ENCODE measurements at regions not wholly inside any gene's neighbourhood (a gene's known extent, or its start where the extent isn't known, plus 50 kb on each side); places are given as distances from the start of the nearest gene placed in this dataset.

DNA sequence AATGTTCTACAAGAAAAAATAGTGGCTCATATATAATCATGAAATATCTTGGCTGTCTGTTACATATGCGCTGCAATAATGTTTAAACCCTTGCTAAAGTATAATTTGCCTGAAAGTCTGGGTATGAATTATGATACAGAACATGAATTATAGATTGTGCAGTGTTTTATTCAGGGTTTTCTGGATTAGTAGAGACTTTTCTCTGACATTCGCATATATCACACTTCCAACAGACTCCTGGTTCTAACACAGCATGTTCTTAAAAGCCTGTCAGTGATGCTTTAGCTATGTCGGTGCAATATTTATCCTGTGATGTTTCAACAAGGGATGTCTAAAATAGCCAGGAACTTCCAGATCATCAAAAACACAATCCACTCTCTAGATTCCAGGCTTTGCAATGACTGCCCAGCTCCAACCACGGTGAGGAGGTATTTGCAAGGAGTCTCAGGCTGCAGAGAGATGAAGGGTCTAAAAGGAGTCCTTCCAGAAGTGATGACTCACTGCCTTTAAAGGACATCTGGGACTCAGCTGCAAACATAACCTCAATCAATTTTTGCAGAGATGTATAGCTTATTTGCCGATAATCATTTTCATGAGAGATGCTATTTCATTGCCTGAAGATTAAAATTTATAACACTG, 69.4 kb downstream of the RWDD4 start:
- TF ChIP-seq, protein P1, sequence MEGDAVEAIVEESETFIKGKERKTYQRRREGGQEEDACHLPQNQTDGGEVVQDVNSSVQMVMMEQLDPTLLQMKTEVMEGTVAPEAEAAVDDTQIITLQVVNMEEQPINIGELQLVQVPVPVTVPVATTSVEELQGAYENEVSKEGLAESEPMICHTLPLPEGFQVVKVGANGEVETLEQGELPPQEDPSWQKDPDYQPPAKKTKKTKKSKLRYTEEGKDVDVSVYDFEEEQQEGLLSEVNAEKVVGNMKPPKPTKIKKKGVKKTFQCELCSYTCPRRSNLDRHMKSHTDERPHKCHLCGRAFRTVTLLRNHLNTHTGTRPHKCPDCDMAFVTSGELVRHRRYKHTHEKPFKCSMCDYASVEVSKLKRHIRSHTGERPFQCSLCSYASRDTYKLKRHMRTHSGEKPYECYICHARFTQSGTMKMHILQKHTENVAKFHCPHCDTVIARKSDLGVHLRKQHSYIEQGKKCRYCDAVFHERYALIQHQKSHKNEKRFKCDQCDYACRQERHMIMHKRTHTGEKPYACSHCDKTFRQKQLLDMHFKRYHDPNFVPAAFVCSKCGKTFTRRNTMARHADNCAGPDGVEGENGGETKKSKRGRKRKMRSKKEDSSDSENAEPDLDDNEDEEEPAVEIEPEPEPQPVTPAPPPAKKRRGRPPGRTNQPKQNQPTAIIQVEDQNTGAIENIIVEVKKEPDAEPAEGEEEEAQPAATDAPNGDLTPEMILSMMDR (IDR thresholded peaks at IDR 0.05): no peak
- TF ChIP-seq POLR2AphosphoS5 (IDR thresholded peaks at IDR 0.05): no peak
